WTC11 (cell line): ENCODE measurements at regions not wholly inside any gene's neighbourhood (a gene's known extent, or its start where the extent isn't known, plus 50 kb on each side); places are given as distances from the start of the nearest gene placed in this dataset.

Source experiments
- ATAC-seq: fragments of 200-7000 bp; cut with Tn5 transposase; 2 replicates; pipeline ENCODE4 v1.10.0; 2021; ENCODE audit warnings: mild to moderate bottlenecking, moderate library complexity
- CTCF ChIA-PET: fragments of 300-600 bp; sonication (Branson Sonifier 250); formaldehyde crosslinking; loops from one replicate; lab custom pipeline; 2021; ENCODE audit warnings: antibody characterized with exemption; lab: Charles Lee
- POLR2A ChIA-PET: fragments of 350-600 bp; sonication (Branson Sonifier 250); formaldehyde crosslinking; loops from one replicate; lab custom pipeline; 2021; ENCODE audit warnings: antibody characterized with exemption; lab: Charles Lee
- DNase-seq: peaks from one replicate; pipeline ENCODE4 v3.0.0; 2021; ENCODE audit warnings: low spot score
- H3K27ac Mint-ChIP-seq: 2 replicates; pipeline ENCODE4 v1.8.0; 2021; ENCODE audit warnings: mixed read lengths
- H3K27me3 Mint-ChIP-seq: 2 replicates; pipeline ENCODE4 v1.8.0; 2021; ENCODE audit warnings: low read depth, mild to moderate bottlenecking, moderate library complexity, mixed read lengths
- H3K36me3 Mint-ChIP-seq: 2 replicates; pipeline ENCODE4 v1.8.0; 2021; ENCODE audit warnings: mixed read lengths
- H3K4me1 Mint-ChIP-seq: 2 replicates; pipeline ENCODE4 v1.8.0; 2022; ENCODE audit warnings: mixed read lengths
- H3K4me3 Mint-ChIP-seq: 2 replicates; pipeline ENCODE4 v1.8.0; 2021; ENCODE audit warnings: mild to moderate bottlenecking, moderate library complexity, mixed read lengths
- H3K9me3 Mint-ChIP-seq: 2 replicates; pipeline ENCODE4 v1.8.0; 2021; ENCODE audit warnings: mixed read lengths
- ATF1 ChIP-seq: sonication (generic); formaldehyde crosslinking; IDR thresholded peaks from 2 replicates; pipeline ENCODE4 v1.8.1; 2023; ENCODE audit warnings: mild to moderate bottlenecking, moderate library complexity, missing genetic modification reagents
- CTCF ChIP-seq: fragments of 200-600 bp; IDR thresholded peaks from 2 replicates; pipeline ENCODE4 v1.8.0; 2022; ENCODE audit warnings: antibody characterized with exemption
- E2F4 ChIP-seq: sonication (generic); formaldehyde crosslinking; IDR thresholded peaks from 2 replicates; pipeline ENCODE4 v1.8.1; 2022; ENCODE audit warnings: low read depth, mild to moderate bottlenecking, moderate library complexity, missing genetic modification reagents, borderline replicate concordance
- FOXK1 ChIP-seq: sonication (generic); formaldehyde crosslinking; IDR thresholded peaks from 2 replicates; pipeline ENCODE4 v1.8.0; 2022; ENCODE audit warnings: mild to moderate bottlenecking, moderate library complexity, missing genetic modification reagents
- GTF2I ChIP-seq: fragments of 250-450 bp; sonication (Bioruptor Pico); conservative IDR thresholded peaks from 2 replicates; pipeline ENCODE4 v1.4.0; 2021; ENCODE audit warnings: mild to moderate bottlenecking
- HMGA2 ChIP-seq: fragments of 250-450 bp; sonication (Bioruptor Pico); IDR thresholded peaks from 2 replicates; pipeline ENCODE4 v1.4.0; 2021; ENCODE audit warnings: mild to moderate bottlenecking, moderate library complexity
- HMGXB4 ChIP-seq: sonication (generic); formaldehyde crosslinking; IDR thresholded peaks from 2 replicates; pipeline ENCODE4 v1.8.1; 2023; ENCODE audit warnings: mild to moderate bottlenecking, moderate library complexity, missing genetic modification reagents
- JAZF1 ChIP-seq: fragments of 250-450 bp; sonication (Bioruptor Pico); IDR thresholded peaks from 2 replicates; pipeline ENCODE4 v1.9.0; 2021; ENCODE audit warnings: moderate library complexity, mild to moderate bottlenecking, inconsistent platforms
- MLX ChIP-seq: sonication (generic); formaldehyde crosslinking; IDR thresholded peaks from 2 replicates; pipeline ENCODE4 v1.8.1; 2023; ENCODE audit warnings: mild to moderate bottlenecking, missing genetic modification reagents, moderate library complexity
- NFATC4 ChIP-seq: fragments of 250-450 bp; sonication (Bioruptor Pico); IDR thresholded peaks from 2 replicates; pipeline ENCODE4 v1.9.0; 2021; ENCODE audit warnings: mild to moderate bottlenecking
- NR1H2 ChIP-seq: sonication (generic); formaldehyde crosslinking; IDR thresholded peaks from 2 replicates; pipeline ENCODE4 v1.9.0; 2021; ENCODE audit warnings: mild to moderate bottlenecking, moderate library complexity, missing genetic modification reagents
- NR2C2 ChIP-seq: sonication (generic); formaldehyde crosslinking; IDR thresholded peaks from 2 replicates; pipeline ENCODE4 v1.8.0; 2022; ENCODE audit warnings: mild to moderate bottlenecking, missing genetic modification reagents
- RELA ChIP-seq: sonication (generic); formaldehyde crosslinking; IDR thresholded peaks from 2 replicates; pipeline ENCODE4 v1.8.1; 2022; ENCODE audit warnings: missing genetic modification reagents, mild to moderate bottlenecking, borderline replicate concordance
- ZBTB43 ChIP-seq: sonication (generic); formaldehyde crosslinking; IDR thresholded peaks from 2 replicates; pipeline ENCODE4 v1.8.1; 2023; ENCODE audit warnings: mild to moderate bottlenecking, missing genetic modification reagents
- ZNF232 ChIP-seq: sonication (generic); formaldehyde crosslinking; IDR thresholded peaks from 2 replicates; pipeline ENCODE4 v1.8.0; 2022; ENCODE audit warnings: mild to moderate bottlenecking, missing genetic modification reagents
- ZNF263 ChIP-seq: sonication (generic); formaldehyde crosslinking; IDR thresholded peaks from 2 replicates; pipeline ENCODE4 v1.8.1; 2022; ENCODE audit warnings: low read depth, mild to moderate bottlenecking, moderate library complexity, missing genetic modification reagents
- ZNF512 ChIP-seq: sonication (generic); formaldehyde crosslinking; IDR thresholded peaks from 2 replicates; pipeline ENCODE4 v1.8.1; 2022; ENCODE audit warnings: missing genetic modification reagents, borderline replicate concordance

GRCh38 chr22:48205161-48205560 is 1442.7 kb downstream of the TBC1D22A start:
- no peak overlapping the region for H3K4me3 Mint-ChIP-seq
- TF ChIP-seq HMGA2 (CRISPR knock-in tag), result no peak
- TF ChIP-seq ZNF232 (CRISPR knock-in tag), result no peak
- no peak for TF ChIP-seq MLX (CRISPR knock-in tag)
- no peak for TF ChIP-seq FOXK1 (CRISPR knock-in tag)
- TF ChIP-seq ZBTB43, result no peak
- no peak for TF ChIP-seq ATF1 (CRISPR knock-in tag)
- TF ChIP-seq, all 79 proteins: peak for 0
- H3K36me3 Mint-ChIP-seq, result no peaks in the 10 kb centered on the region
- POLR2A ChIA-PET, result no interaction called here
- ATAC-seq, result no peak
- H3K9me3 Mint-ChIP-seq, result peaks cover 3% of the 10 kb centered on the region; the same call in 1 of the 2 replicates
- H3K27me3 Mint-ChIP-seq, result no peaks in the 10 kb centered on the region; the same call in none of the 2 replicates
- no peak for DNase-seq
- CTCF ChIA-PET, result no interaction called here
- no peak overlapping the region for H3K27ac Mint-ChIP-seq
- peaks cover 2% of the 10 kb centered on the region for H3K4me1 Mint-ChIP-seq

- ChIA-PET POLR2A (no interaction called here), CTCF (no interaction called here)
- H3K27ac Mint-ChIP-seq, result no peak overlapping the region
- TF ChIP-seq NFATC4 (CRISPR knock-in tag) (no peak), ZNF263 (CRISPR knock-in tag) (no peak), GTF2I (CRISPR knock-in tag) (no peak), NR2C2 (CRISPR knock-in tag) (no peak), HMGXB4 (CRISPR knock-in tag) (no peak)
- DNase-seq, result no peak
- peaks cover 3% of the 10 kb centered on the region; the same call in 1 of the 2 replicates for H3K9me3 Mint-ChIP-seq
- no peak for ATAC-seq
- no peaks in the 10 kb centered on the region; the same call in none of the 2 replicates for H3K27me3 Mint-ChIP-seq
- no peaks in the 10 kb centered on the region for H3K36me3 Mint-ChIP-seq
- no peak overlapping the region for H3K4me3 Mint-ChIP-seq
- H3K4me1 Mint-ChIP-seq, result peaks cover 5% of the 10 kb centered on the region
Measured at GRCh38 chr22:48204296-48204695, 1441.8 kb downstream of the TBC1D22A start.

- no peak for ATAC-seq
Measured at GRCh38 chr22:48199667-48200066, 1437.2 kb downstream of the TBC1D22A start.

More at GRCh38 chr22:48199667-48200066, 1437.2 kb downstream of the TBC1D22A start:
- peaks cover 4% of the 10 kb centered on the region; the same call in 1 of the 2 replicates for H3K27me3 Mint-ChIP-seq
- TF ChIP-seq ZNF512 (no peak), GTF2I (CRISPR knock-in tag) (no peak), NR1H2 (no peak), JAZF1 (CRISPR knock-in tag) (no peak), CTCF (no peak), RELA (no peak), E2F4 (CRISPR knock-in tag) (no peak)
- H3K27ac Mint-ChIP-seq, result no peak overlapping the region
- no peak overlapping the region for H3K4me3 Mint-ChIP-seq
- ChIA-PET POLR2A (no interaction called here), CTCF (no interaction called here)
- H3K9me3 Mint-ChIP-seq, result peaks cover 3% of the 10 kb centered on the region; the same call in 1 of the 2 replicates
- H3K36me3 Mint-ChIP-seq, result no peaks in the 10 kb centered on the region
- H3K4me1 Mint-ChIP-seq, result peaks cover 15% of the 10 kb centered on the region
- DNase-seq, result no peak
